Activated CD8-positive, alpha-beta memory T cell treated with anti-CD3 and anti-CD28 coated beads for 36 hours (primary cell): ENCODE measurements at regions not wholly inside any gene's neighbourhood (a gene's known extent, or its start where the extent isn't known, plus 50 kb on each side); places are given as distances from the start of the nearest gene placed in this dataset.

Experiments used
- CTCF ChIA-PET: fragments of 350-600 bp; sonication (Branson Sonifier 250); formaldehyde crosslinking; loops from one replicate; lab custom pipeline; 2021; ENCODE audit warnings: antibody characterized with exemption; lab: Charles Lee
- POLR2A ChIA-PET: fragments of 350-600 bp; sonication (Branson Sonifier 250); formaldehyde crosslinking; loops from one replicate; lab custom pipeline; 2021; ENCODE audit warnings: antibody characterized with exemption; lab: Charles Lee

DNA sequence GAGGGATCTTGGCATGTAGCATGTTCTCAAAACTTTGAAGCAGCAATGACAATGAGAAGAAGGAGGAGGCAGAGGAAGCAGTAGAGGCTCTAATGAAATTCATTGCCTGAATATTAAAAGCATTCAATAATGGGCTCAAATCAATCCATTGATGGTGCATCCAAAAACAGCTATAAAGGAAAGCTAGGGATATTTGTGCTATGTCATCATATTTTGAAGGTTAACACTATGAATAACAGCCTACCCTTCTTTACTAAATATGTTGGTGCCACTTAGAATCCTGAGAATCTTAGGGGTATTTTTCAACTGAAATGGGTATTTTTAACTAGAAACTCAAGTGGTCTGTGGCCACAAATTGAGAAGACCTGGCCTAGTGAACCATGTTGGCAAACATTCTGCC, 153.7 kb downstream of the SETD4 start:
- CTCF ChIA-PET: no interaction called here
- POLR2A ChIA-PET: no interaction called here

DNA sequence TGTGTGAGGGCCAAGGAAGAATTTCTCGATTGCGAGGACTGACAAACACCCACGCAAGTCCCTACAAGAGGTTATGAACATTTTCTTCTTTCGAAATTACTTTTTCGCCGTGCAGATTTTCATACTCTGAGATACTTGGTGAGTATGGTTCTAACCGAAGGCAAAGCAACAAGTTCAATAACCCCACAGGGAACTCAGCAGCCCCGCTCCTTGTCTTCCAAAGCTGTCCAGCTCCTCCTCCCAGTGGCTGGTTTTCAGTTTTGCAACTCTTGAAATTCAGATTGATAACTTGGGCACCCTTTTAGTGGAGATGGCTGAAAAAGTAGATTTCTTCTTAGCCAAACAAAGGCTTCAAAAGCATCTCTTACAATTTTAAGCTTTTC, 154.4 kb downstream of the SETD4 start:
- CTCF ChIA-PET: no interaction called here
- POLR2A ChIA-PET: no interaction called here

DNA sequence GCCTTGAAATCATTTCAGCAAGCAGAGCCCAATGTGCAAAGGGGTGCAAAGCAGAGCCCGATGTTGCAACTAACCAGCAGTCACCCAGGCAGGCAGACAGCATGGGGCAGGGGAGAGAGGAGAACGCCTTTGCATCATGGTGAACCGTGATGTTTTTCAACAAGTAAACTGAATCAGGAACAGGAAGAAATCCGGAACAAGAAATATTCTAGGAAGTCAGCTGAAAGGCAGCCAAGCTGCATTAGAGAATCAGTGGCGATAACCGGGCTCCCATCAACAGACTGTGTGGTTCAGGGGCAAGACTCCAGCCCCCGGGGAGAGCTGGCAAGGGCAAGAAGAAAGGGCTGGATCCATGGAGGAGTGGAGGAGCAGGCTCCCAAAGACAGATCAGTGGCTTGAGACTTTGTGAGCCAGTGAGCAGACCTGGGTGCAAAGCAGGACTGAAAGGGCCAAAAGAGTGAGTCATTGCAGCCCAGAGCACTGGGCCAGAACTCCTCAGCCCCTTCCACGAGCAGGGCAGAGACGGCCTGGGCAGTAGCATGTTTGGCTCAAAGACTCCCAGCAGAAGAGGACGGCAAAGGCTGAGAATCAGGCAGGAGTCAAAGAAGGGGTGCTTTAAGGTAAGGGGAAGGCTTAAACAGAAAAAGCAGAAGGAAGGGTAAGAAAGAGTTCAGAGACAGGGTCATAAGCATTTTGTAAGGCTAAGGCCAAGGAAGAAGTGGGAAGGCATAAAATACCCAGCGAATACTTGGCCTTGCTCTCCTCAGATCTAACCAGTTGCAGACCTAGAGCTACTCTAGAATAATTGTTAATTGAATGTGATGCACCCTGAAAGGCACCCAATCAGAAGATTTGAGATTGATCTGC, 155.0 kb downstream of the SETD4 start:
- ChIA-PET CTCF (no interaction called here), POLR2A (no interaction called here)

DNA sequence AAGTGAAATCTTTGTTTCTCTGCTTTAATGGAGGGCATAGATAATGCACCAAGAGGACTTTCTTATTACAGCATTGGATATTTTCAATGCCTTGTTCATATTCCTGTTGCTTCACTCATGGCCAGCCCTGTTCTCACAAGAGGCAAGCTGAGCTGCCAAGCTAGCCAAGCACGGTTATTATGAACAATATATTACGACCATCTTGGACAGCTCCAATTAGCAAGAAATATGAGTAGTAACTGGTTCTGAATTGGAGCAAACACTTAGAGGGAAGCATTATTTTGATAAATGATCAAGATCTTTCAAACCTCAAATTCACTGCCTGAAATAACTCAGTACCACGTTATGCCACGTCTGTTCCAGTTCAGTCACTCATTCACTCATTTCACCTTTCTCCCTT, 159.8 kb downstream of the SETD4 start:
- POLR2A ChIA-PET: no interaction called here

DNA sequence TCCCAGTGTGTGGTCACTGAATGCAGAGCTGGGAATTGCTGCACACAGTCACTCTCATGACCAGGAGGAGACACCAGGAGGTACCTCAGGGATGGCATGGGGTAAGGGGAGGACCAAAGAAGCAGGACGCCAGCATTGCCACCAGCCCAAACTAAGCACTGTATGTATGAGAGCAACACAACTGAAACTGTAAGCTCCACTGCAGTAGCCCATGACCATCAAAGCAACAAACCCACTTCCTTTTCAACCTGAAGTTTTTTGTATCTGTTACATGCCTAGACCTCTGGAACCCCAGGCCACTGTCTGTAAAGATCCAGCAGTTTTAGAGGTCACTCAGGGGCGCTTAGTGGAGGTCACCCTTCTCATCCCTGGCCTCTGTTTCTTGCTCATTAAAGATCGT, 164.3 kb downstream of the SETD4 start:
- ChIA-PET POLR2A (no interaction called here), CTCF (no interaction called here)

More for the DNA sequence above, 159.8 kb downstream of the SETD4 start:
- CTCF ChIA-PET: no interaction called here

DNA sequence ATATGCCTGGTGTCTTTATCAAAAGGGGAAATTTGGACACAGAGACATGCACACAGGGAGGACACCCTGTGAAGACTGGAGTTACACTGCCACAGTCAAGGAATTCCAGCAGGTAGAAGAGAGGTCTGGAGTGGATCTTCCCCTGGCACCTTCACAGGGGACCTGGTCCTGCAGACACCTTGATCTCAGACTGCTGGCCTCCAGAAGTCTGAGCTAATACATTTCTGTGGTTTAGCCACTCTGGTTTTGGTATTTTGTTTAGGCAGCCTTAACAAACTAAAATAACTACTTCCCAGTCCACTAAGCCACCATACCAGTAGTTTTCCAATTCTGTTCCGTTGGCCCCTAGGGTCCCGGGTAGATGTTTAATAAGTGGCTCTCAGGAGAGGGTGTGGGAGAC, 164.7 kb downstream of the SETD4 start:
- ChIA-PET POLR2A (no interaction called here), CTCF (no interaction called here)

DNA sequence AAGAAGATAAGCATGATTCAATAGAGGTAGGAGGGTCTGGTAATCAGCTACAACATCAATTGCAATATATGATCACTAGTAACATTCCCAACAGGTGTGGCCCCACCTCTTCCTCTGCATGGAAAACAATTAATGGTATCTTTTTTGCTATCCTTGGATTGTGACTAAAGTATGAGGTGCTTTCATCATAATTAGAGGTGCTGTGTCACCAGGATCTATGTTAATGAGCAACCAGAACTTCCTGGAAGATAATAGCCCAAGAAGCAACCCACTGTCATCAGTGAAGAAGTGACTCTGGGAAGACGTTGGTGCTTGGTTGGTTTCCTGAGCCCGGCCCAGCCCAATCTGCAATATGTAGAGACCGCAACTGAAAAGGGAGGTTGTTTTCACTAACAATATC, 167.2 kb downstream of the SETD4 start:
- CTCF ChIA-PET: no interaction called here

DNA sequence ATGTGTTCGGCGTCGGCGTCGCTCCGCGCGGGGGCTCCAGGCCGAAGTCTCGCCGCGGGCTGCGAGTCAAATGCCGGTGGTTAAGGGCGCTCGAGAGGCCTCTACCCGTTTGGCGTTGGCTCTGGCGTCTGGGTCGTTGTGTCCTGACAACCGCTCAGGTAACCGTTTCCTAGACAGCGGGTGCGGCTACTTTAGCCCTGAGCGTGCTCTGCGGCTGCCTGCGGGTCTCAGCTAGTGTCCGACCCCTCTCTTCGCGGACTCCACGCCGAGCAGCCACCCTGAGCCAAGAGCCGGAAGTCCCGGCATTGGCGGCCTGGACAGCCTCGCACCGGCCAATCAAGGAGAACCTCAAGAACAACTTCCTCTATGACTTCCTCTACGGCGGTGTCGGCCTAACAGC, 173.4 kb downstream of the SETD4 start:
- ChIA-PET POLR2A (no interaction called here), CTCF (no interaction called here)

More for the DNA sequence above, 167.2 kb downstream of the SETD4 start:
- POLR2A ChIA-PET: no interaction called here

DNA sequence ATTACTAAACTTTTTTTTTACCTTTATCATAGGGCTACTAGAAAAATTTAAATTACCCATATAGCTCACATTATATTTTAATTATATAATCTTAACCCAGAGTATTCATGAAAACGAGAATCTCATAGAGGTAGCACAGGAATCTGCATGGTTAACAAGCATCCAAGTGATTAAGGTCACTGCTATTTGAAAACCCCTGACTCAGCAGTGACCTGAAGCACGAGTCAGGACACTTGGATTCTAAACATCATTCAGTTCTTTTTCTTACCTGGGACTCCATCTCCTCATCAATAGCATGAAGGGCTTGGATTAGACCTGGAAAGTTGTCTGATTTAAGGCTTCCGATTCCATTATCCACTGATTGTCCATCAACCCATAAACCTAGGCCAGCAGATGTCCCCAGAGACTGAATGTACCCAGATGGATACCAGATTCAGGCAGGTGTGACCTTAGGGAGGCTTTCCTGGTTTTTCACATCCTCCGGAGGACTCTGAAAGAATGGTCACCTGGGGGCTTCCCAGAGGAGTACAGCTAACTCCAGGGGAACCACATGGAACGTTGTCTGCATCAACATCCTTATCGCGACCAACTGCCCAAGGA, 174.3 kb downstream of the SETD4 start:
- ChIA-PET CTCF (no interaction called here), POLR2A (no interaction called here)

DNA sequence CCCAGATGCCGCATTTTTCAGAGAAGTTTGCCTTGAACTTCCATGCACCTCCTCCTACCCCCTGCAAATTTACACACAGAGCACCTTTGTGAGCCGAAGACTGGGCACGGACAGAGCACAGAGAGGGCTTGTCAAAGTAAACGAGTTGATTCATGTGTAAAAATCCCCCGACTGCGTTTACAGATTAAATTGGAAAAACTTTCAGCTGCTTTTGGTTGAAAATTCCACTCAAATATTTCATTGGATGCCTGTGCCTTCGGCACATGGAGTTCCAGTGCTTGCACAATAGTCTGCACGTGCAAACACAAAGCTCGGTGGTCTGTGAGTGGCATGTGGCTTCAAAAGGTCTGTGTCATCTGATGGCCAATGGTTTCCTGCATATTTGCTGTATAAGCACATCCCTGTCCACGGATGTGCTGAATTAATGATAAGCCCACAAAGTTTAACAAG, 177.5 kb downstream of the SETD4 start:
- CTCF ChIA-PET: no interaction called here
- POLR2A ChIA-PET: no interaction called here

DNA sequence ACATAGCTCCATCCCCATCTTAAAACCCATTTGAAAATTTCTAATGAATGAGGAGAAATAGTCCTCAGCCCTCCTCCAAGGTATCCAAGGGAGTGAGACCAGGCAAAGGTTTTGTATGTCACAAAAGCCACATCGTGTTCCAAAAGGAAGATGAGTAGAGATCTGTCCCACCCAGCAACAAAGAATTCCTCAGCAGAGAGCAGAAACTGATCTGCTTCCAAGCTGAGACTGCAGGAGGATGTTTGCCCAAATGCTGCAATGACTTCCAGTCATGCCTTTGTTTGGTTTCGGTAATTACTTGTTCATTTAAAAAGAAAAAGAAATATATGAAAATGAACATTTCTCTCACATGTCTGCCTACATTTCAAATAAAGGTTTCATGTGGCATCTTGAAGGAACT, 186.9 kb downstream of the SETD4 start:
- POLR2A ChIA-PET: no interaction called here
- CTCF ChIA-PET: no interaction called here

DNA sequence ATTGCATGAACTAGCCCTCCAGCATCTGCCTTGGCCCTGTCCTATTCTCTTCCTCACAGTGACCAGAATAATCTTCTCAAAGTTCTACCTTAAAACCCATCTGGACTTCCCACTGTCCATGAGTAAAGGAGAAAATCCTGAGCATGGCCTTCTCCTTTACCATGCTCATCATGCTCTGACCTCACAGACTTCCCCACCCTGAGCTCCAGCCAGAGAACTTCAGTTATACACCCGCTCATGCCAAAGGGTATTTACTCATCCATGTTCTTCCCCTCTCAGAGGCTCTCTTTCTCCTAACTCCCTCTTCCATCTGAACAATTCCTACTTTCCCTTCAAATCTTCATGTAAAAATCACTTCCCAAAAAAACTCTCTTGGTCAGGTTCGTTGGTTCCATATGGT, 188.4 kb downstream of the SETD4 start:
- POLR2A ChIA-PET: no interaction called here
- CTCF ChIA-PET: no interaction called here

DNA sequence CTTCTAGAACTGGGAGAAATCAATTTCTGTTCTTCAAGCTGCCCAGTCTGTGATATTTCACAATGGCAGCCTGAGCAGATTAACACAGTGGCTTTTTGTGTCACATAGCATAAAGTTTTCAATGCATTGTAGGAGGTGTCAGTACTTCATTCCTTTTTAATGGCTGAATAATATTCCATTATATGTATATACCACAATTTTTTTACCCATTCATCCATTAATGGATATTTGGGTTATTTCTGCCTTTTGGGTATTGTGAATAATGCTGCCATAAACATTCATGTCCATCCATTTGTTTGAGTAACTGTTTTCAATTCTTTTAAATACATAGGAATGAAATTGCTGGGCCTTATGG, 191.5 kb downstream of the SETD4 start:
- ChIA-PET CTCF (no interaction called here), POLR2A (no interaction called here)

DNA sequence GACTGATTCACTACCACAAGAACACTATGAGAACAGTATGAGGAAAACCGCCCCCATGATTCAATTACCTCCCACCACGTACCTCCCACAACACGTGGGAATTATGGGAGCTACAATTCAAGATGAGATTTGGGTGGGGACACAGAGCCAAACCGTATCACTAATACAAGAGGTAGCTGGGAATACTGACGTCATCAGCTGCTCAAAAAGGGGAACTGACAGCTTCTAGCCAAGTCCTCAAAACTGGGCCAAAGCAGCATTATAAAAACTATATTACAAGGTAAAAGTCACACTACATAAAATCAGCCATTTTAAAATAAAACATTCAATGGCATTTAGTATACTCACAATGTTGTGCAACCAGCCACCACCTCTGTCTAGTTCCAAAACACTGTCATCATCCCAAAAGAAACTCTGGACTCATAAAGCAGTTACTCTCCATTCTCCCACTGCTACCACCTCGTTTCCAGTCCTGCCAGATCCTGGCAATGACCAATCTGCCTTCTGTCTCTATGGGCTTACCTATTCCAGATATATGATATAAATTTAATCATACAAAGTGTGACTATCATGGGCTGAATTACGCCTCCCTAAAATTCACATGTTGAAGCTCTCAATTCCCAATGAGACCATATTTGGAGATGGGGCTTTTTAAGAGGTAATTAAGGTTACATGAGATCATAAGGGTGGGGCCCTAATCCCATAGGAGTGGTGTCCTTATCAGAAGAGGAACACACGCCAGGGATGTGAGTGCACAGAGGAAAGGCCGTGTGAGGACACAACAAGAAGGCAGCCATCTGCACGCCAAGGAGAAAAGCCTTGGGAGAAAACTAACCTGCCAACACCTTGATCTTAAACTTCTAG, 192.1 kb downstream of the SETD4 start:
- POLR2A ChIA-PET: no interaction called here
- CTCF ChIA-PET: no interaction called here

DNA sequence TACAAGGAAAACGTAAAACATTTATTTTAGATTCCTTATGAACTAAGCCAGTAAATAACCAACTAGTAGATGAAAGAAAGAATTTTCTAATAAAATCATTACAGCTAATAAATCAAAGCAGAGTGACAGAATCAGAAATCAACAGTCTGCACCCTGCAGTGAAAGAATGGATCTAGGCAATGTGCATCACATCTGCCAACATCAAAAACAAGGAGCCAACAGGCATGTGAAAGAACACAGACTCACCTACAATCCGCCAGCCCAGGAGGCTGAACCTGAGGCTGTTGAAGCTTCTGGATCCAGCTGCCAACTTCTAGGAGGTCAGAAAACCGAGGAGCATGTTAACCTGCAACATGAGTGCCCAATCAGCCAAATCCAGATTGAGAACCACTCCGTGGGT, 196.3 kb downstream of the SETD4 start:
- ChIA-PET CTCF (no interaction called here), POLR2A (no interaction called here)

DNA sequence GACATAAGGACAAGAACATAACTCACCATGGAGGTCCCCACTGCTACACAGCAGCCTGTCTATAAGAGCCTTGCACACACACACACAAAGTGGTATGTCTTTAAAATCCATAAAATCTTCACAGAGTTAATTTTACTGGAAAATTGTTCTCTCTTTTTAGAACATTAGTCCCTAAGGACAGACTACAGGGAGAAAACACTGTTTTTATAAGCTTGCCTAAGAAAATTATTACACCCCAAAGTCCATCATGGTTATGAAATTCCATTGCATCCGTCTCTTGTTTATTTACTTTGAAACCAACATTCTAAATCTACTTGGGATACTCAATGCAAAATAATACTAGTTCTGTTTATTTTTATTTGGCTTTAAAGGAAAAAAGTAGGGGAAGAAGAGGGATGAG, 197.4 kb downstream of the SETD4 start:
- CTCF ChIA-PET: no interaction called here
- POLR2A ChIA-PET: no interaction called here

DNA sequence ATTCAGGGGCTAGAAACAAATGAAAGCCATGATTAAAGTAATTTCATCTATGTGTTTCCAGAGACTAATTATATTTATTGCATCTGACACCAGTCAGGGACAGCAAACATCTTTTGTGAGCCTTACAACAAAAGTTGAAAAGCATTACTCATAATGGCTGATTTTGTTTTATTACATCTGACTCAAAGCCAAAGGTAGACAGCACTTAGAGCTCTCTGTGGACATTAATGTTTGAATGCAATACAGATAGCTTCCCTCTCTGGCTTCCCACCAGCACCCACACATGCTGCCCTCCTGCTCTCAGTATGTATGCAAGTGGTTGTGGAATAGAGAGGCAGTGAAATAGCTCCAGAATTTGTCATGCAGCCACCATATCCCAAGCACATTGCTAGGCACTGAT, 198.7 kb downstream of the SETD4 start:
- ChIA-PET CTCF (interaction anchor here (0.6 kb wide), 1 partner anchor 197 kb away, joined by 3 read pairs; no protein-coding TSS in a partner anchor), POLR2A (no interaction called here)

DNA sequence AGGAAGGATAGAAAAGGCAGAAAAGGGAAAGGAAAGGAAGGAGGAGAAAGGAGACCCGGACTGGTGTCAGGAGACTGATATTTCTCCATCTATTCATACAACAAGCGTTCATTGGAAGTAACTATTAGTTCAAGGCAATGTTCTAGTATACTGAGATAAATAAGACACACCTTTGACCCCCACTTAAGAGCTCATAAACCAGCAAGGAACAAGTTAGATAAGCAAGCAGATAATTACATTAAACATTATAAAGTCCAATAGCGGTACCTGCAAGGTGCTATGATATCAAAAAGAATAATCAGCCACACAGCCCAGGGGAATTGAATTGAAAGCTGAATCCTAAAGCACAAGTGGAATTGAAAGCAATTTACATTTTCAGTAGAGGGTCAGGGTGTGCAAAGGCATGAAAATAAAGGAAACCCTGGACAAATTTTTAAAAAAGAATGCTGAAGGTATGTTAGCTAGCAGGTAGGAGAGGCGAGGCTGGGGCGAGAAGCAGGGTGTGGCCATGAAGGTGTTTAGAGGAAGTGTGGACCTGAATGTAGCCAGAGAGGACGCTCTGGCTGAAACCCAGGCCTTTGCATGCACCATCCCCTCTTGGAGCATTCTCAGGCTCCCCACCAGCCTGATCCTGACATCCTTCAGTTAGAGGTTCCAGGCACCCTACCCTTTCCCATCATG, 200.0 kb downstream of the SETD4 start:
- CTCF ChIA-PET: no interaction called here
- POLR2A ChIA-PET: no interaction called here

DNA sequence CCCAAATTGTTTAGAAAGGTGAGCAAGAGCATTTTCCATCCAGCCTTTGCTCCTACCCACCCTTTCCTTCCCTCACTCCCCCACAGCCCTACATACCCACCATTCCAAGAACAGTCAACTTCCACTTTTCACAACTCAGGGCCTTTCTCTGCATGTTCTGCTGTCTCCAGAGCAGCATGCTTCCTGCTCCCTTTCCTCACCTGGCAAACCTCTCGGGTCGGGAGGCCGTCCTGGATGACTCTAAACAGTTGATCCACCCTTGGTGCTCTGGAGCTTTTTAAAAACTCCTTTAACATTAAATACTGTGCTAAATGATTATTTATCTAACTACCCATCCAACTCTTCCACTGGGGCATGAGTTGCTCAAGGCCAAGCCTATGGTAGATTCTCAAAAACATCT, 200.6 kb downstream of the SETD4 start:
- CTCF ChIA-PET: no interaction called here
- POLR2A ChIA-PET: no interaction called here

DNA sequence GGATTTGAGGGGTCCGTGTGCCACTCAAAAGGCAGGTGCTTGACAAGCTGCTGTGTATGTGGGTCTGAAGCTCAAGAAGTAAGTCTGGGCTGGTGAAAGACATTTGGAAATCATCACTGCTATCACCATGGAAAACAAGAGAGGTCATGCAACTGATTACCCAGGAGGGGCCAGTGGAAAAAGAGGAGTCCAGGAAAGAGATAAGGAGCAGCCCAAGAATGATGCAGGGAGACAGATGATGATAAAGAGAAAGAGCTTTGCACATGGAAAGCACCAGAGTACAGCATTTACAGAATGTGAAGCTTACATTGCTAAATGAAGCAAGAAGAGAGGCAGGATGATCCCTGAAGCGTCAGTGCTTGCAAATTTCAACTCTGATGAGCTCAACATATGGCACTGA, 203.2 kb downstream of the SETD4 start:
- ChIA-PET CTCF (no interaction called here), POLR2A (no interaction called here)
